Stimulated activated CD4-positive, alpha-beta T cell treated with anti-CD3 and anti-CD28 coated beads, Interleukin-12 subunit alpha, Interleukin-12 subunit beta, amount 100 ng/mL, for 48 hours (primary cell): ENCODE measurements at regions not wholly inside any gene's neighbourhood (a gene's known extent, or its start where the extent isn't known, plus 50 kb on each side); places are given as distances from the start of the nearest gene placed in this dataset.

Experiments
- DNase-seq, 3 donors: peaks; one replicate each; pipeline ENCODE4 v3.0.0-alpha.2; 2020; ENCODE audit warnings: low read depth in 2 of 3, low spot score in 1 of 3

DNA sequence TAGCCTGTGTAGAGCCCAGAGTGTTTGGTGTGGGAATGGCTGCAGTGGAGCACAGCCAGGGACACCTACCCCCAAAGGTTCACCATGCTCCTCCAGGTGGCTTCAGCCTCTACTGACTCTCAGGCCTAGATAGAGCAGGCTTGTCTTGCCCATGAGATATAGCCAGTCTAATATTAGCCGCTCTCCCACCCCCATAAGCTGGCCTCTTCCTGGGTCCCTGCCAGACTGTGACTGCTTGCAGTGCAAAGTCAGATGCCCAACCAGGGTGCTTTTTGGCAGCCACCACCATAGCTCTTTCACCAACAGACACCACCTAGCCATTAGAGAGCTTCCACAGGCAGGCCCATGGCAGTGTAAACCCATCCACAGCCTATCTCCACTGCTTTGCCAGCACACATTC lies 405.3 kb downstream of the MBD2 start:
- no peak for DNase-seq

DNA sequence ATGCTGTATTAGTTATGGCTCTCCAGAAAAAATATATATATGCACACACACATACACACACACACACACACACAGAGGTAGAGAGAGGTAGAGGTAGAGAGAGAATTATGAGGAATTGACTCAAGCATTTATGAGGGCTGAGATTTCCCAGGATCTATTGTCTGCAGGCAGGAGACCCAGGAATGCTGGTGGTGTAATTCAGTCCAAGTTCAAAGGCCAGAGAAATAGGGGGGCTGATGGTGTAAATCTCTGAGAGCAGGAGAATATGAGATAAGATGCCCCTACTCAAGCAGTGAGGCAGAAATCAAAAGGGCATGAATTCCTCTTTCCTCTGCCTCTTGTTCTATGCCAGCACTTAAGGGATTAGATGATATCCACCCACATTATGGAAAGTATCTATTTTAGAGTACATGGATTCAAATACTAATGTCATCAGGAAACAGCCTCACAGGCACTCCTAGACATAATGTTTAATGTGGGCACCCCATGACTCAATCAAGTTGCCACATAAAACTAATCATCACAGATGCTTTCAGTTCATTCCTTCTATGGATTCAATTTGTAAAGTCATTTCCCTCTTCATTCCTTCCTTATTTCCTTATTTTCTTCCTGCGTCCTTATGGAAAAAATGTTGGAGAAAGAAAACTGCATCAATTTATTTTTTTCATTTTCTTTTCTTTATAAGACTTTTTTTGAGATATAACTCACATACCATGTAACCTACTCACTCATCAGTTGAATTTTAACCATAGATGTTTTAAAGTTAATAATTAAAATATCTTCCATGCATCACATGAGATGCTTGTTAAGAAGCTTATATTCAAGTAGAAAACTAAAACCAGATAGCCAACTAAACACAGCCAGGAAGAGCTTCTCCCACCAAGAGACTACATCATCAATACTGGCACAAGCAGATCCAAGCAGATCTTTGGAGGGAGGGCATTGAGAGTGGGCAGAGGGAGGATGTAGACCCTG lies 406.2 kb downstream of the MBD2 start:
- no peak for DNase-seq

DNA sequence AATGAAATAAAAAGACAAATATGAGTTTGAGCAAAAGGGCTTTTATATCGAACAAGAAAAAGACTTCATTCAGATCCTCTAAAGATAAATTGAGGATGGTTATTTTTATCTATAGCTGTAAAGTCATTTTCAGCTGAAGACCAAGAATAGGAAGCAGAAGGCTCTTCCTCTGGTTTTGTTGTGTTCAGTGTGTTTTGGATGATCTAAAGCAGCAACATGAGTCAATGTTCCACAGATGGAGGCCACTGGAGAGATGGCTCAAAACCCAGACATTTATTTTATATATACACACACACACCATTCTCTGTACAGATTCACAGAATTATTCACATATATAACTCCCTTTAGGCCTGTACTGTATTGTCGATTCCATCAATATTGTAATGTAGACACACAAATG lies 424.3 kb downstream of the MBD2 start:
- no peak for DNase-seq

DNA sequence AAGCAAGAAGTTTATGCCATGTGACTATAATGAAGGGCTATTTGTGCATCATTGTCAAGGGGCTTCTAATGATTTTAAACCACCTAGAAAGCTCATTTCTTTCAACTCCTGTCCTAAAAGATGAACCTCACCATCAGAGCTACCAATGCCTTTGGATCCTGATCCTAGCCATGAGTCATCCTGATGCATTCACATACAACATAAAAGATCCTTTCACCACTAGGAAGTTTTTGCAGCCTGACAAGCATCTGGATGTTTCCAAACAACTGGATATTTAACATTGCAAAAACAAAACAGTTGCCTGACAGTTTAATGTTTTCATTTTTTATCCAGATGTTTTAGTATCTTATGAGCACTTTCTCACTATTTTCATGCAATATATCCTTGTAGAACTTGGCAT lies 425.3 kb downstream of the MBD2 start:
- no peak for DNase-seq

DNA sequence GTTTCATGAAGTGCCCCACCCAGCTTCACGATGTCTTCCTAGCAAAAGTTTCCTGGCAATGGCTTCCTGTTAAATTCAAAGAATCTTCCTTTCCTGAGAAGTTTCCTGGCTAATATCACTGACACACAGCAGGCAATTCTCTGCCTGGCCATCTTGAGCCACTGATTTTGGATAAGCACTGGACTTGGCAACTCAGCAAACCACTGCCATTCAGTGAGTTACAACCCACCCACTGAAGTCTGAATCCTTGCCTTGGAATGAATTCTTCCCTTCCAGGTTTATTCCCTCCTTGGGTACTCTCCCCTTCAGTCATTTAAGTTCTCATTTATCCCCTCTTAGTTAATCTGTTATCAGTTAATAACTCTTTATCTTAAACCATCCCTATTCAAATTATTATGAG lies 426.0 kb downstream of the MBD2 start:
- DNase-seq = no peak

DNA sequence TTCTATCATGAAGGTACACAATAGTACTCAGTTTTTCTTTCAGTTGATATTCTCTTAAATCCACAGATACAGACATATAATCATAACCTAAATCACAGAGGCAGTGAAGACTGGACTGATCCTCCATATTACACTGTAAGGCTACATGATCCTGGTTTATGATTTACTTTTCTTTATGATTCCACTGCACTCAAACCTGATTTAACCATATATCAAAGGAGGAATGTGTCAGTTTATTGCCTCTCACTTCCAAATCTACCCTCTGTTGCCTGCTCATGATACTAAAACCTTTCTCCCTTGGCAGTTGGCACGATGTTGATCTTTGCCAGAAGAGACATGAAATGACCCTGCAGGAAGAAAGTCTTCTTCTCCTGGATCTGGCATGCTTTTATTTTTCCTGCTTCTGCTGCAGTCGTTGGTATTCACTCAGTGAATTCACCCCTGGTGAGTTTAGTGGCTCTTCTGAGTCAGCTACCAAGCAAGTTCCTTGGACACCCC lies 426.4 kb downstream of the MBD2 start:
- no peak for DNase-seq

DNA sequence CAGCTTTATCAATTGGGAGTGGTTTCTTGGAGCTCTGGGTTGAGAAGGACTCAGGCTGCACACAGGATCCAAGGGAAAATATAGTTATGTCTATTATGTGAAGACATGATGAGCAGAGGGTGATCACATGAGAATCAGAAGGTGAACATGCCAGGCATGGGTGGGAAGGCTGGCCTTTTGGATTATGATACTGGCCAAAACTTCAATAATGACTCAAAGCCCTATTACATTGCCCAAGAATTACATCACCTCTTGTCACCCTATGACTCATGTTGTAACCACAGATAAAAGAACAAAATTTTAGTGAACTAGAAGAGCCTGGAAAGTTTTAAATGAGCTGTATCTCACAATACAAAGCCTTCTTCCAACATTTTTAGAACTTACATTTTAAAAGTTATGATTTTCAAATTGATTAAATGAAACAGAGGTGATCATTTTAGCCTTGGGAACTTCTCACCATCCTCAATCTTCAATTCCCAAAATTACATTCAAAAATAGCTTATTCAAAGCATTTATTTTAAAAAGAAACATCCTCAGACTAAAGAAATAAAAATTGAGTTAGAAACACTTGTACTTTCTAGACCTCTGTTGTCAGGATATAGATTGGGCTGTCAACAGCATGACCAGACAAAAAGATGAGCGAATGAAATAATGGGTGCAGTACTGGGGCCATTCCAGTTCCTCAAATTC lies 428.3 kb downstream of the MBD2 start:
- DNase-seq = no peak

DNA sequence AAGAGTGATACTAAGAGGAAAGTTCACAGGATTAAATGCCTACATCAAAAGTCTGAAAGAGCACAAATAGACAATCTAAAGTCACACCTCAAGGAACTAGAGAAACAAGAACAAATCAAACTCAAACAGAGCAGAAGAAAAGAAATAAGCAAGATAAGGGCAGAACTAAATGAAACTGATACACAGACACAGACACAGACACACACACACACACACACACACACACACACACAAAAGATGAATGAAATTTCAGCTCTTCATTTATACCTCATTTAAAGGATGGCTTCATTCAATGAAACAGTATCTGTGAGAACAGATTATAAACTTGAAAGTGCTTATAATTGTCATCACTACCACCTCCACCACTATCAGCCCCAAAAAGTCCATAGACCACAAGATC lies 428.9 kb downstream of the MBD2 start:
- no peak for DNase-seq

DNA sequence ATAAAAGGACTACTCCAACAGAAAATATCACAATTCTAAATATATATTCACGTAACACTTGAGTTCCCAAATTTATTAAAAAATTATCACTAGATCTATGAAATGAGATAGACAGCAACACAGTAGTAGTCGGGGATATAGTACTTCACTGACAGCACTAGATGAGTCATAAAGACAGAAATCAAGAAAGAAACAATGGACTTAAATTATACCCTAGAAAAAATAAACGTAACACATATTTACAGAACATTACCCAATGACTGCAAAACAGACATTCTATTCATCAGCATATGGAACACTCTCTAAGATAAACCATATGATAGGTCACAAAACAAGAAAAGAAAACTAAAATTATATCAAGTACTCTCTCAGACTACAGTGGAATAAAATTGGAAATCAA lies 429.4 kb downstream of the MBD2 start:
- DNase-seq = no peak

DNA sequence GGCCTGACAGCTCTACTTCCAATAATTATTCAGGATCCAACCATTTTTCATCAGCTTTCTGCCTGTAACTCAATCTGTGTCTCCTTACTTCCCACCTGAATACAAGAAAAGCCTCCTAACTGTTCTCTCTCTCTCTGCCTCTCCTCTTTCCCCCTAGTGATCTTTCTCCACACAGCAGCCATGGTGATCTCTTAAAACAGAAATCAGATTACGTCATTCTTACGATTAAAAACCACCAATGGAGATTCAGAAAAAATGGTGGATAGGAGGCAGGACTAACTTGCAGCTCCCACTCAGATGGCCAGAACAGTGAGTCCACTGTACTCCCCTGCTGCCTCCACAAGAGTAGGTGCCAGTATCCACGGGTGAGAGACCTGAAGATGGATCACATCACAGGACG lies 431.7 kb downstream of the MBD2 start:
- no peak for DNase-seq

DNA sequence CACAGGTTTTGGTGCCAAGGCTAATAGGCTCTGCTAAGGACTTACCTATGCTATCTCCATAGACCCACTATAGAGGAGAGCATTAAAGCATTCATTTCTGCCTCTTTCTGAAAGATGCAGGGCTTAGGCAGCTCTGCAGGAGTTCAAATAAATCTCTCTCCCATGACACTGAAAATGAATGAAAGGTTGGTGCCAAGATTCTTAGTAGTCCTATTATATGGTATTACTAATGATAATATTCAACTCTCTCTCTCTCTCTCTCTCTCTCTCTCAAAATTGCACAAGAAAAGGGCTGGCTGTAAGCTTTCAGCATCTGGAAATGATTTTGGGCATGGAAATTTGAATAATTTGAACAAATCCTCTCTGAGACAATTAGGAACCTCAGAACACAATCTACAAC lies 433.7 kb downstream of the MBD2 start:
- DNase-seq = no peak

DNA sequence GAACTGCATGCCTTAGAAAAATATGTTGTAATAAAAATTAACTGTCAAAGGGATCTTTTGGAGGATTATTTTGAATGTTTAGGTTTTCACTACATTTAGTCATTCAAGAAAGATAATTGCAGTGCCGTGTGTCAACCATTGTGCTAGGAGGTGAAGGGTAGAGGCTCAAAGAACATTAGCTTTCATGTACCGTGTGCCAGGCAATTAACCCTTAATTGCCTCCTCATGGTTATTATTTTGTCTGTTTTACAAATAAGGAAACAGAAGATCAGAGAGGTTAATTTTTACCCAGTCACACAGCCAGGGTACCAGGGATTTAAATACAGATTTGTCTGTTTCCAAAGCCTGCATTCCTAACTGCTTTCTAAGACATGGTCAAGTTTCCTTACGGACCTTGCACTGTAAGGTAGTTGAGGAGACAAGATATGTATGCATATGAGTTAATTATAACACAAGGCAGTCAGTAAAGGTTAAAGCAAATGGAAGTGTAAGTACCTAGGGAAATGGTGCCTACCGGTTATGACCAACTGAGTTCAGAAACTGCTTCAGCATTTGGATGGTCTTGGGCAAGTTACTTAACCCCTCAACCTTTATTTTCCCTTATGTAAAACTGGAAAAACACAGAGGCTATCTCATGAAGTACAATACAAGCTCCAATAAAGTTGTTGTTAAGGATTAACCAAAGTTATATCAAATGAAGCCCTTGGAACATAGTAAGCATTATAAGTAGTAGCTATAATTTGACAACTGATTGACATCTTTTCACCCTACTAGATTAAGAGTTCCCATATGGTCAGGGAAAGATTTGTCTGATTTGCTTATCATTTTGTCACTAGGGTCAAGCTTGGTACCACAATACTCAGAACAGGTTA lies 434.9 kb downstream of the MBD2 start:
- no peak for DNase-seq

DNA sequence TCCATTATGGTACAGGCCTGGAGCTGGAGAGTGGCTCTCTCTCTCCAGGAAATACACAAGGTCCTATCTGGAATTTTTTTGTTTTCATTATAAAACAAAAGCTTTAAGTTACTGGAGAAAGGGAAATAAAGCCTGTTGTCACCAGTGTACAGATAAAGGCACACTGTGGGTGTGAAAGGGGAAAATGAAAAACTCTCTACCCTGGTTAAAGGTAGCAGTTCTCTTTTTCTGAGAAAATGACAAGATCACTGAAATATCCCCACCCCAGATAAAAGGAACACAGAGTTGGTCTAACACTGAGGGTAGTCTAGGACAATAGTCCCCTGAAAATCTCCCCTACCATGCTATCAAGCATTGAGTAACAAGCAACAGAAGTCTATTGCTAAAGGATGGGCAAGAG lies 438.7 kb downstream of the MBD2 start:
- DNase-seq = no peak

DNA sequence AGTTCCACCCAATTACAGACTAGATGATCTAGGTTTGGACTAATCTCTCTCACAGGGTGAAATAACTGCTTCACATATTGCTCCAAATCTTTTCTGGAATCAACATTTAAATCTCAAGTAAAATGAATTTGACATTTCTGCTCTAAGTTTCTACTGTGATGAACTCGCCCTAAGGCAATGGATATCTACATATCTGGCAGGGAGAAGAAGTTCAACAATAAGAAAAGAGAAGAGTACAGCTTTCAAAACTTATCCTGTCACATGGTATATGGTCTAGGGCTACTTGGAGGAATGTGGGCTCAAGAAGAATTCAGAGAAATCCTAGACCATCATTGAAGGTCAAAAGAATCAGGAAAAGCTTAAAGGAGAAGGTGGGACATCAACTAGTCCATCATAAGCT lies 440.2 kb downstream of the MBD2 start:
- no peak for DNase-seq

DNA sequence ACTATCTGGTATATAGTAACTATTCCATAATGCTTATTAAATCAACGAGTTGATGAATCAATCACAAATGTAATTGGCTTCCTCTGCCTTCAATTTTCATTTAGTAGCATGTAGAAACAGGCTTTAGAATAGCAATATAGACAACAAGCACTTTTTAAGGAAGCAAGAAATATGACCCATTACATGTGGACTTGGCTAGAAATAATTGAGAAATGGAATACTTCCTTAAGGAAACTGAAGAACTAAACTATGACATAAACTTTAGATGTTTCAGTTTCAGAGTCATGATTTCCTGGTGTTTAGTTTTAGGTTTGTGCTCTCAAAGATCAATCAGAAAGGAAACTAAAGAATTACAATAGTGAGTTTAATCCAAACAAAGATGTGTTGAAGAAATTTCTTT lies 443.8 kb downstream of the MBD2 start:
- no peak for DNase-seq

DNA sequence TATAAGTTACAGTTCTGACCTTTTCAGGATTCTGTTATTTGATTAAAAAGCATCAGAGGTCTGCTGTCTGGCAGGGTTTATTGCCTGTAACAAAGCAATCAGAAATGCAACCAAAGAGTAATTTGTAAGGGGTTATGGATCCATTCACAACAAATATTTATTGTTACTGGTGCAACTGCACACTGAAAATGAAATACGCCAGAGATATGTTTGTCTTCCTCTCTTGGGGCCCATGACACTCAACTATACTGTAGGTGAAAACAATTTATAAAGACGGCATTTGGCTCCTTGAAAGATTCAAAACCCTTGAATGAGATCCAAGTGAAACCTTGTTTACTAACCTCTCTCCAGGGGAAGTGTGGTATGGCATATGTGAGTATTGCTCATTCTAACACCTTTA lies 452.2 kb downstream of the MBD2 start:
- DNase-seq = no peak

DNA sequence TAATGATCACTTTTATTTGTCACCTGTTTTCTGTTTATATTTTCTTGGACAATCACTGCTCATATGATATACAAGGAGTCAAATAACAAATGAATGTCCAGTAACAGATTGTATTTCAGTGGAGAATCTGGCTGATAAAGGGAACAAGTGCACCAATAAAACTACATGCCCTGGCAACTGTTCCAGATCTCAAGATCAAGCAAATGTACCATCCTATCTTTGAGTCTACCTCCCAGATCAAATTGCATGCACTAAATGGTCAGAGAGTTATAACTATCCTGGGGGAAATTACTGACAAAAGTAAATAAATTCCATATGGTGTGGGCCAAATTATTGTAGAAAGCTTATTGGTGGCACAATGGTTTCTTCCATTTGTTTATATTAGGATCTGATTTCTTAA lies 452.8 kb downstream of the MBD2 start:
- DNase-seq = no peak

DNA sequence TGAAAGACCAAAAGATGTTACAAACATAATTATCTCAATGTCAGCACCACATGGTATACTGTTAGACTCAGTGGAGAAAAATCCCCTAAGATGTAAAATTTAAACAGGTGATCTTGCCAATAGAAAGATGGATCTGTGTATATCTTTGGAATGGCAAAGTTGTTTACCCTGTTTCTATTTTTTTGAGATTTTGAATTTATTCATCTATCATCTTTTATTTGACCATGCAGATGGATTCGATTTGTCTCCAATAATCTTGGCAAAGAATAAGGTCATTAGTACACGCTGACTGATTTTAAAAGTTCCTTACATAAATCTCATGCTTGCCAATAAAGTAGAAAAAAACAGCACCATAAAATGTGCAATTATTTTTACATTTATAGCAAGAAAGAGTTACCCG lies 459.3 kb downstream of the MBD2 start:
- DNase-seq = no peak

DNA sequence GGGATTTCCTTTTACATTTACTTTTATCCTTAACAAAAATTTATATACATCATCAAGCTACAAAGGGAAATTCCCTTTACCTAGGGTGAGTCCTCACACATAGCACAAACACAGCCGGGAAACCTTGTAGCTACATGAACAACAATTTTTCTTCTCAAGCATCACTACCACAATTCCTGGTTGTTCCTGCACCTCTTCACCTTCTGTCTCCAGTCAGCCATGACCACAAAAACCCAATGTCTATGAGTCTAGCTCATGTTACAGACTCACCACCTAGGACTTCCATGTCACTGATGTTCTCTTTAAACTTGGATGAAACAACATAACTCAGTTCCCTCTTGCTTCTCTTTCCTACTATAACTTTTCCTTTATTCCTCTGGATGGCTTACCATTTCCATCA lies 460.4 kb downstream of the MBD2 start:
- no peak for DNase-seq

DNA sequence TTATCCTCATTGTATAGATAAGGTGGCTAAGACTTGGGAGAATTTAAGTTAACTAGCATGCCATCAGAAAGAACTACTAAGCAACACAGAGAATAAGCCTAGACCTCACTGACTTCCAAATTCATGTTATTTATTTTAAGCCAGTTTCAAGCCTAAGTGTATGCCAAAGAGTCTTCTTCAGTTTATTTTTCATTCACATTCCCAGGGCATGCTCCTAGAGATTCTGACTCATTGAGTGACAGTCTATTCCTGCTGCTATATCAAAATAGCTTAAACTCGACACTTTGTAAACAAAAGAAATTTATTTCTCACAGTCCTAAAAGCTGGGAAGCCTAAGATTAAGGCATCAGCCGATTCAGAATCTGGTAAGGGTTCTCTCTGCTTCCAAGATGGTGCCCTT lies 467.1 kb downstream of the MBD2 start:
- DNase-seq = no peak

DNA sequence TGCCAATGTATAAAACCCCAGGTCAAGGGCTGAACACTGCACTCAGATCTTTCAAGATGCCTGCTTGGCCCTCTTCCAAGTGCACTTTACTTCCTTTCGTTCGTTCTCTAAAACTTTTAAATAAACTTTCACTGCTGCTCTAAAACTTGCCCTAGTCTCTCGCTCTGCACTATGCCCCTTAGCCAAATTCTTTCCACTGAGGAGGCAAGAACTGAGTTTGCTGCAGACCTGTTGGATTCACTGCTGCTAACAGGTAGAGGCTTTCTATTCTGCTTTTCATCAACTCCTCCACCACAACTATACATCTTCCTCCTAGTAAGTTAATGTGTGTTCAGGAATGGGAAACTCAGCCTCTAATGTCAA lies 467.9 kb downstream of the MBD2 start:
- no peak for DNase-seq
